ENCODE measurements at regions not wholly inside any gene's neighbourhood (a gene's known extent, or its start where the extent isn't known, plus 50 kb on each side); places are given as distances from the start of the nearest gene placed in this dataset.

- H3K4me3 ChIP-seq (ENCODE audit: low read depth, low read length), result no peak overlapping the region
- in situ Hi-C loops (cut with HindIII; ENCODE audit: low sequenced_read_pairs), result no loop called here
- DNase-seq (ENCODE audit: low read depth, low spot score), result no peak
- TF ChIP-seq, protein P1, sequence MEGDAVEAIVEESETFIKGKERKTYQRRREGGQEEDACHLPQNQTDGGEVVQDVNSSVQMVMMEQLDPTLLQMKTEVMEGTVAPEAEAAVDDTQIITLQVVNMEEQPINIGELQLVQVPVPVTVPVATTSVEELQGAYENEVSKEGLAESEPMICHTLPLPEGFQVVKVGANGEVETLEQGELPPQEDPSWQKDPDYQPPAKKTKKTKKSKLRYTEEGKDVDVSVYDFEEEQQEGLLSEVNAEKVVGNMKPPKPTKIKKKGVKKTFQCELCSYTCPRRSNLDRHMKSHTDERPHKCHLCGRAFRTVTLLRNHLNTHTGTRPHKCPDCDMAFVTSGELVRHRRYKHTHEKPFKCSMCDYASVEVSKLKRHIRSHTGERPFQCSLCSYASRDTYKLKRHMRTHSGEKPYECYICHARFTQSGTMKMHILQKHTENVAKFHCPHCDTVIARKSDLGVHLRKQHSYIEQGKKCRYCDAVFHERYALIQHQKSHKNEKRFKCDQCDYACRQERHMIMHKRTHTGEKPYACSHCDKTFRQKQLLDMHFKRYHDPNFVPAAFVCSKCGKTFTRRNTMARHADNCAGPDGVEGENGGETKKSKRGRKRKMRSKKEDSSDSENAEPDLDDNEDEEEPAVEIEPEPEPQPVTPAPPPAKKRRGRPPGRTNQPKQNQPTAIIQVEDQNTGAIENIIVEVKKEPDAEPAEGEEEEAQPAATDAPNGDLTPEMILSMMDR (IDR thresholded peaks at IDR 0.05; ENCODE audit: low read depth, low read length), result no peak
Observed at GRCh38 chr6:14693301-14694192, 552.3 kb upstream of the JARID2 start.

GRCh38 chr6:14694308-14694707, 551.6 kb upstream of the JARID2 start:
- no peak overlapping the region for H3K4me3 ChIP-seq (ENCODE audit: low read depth, low read length)
- TF ChIP-seq, protein P1 (IDR thresholded peaks at IDR 0.05; ENCODE audit: low read depth, low read length), result no peak
- in situ Hi-C loops (cut with HindIII; ENCODE audit: low sequenced_read_pairs), result no loop called here
- no peak for DNase-seq (ENCODE audit: low read depth, low spot score)

DNA sequence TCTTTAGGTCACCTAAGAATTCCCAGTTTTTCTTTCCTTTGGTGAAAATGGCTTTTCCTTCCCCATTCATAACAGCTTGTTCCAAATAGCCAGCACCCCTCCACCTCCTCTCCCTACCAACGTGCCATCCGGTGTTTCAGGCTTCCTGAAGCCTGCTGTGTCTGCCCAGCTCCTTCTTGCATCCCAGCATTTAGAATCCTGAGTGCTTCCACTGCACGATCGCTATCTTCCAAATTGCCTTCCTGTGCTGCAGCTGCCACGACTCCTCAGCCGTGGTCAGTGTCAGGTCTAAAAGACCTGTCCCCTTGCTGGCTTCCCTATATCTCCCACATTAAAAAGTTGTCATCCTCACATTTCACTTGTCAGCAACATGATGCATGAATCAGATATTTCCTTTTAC, 550.3 kb upstream of the JARID2 start:
- TF ChIP-seq, protein P1 (IDR thresholded peaks at IDR 0.05; ENCODE audit: low read depth, low read length), result no peak
- no peak overlapping the region for H3K4me3 ChIP-seq (ENCODE audit: low read depth, low read length)
- in situ Hi-C loops (cut with HindIII; ENCODE audit: low sequenced_read_pairs), result no loop called here
- DNase-seq (ENCODE audit: low read depth, low spot score), result no peak

DNA sequence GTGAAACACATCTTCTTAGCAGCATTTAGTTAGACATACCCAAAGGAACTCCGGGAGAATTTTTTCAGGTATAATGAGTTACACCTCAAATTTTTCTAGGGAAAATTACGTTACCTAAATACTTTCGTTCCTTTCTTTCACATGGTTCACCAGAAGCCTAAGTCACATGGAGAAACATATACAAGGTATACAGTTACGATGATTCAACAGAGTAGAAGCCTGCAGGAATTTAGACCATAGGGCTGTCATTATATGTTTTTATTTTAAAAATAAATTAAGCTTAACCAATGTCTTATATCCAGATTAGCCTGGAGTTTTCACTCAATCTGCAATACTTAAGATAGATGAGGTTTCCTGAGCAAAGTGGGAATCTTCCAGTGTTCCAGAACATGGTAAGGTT, 549.5 kb upstream of the JARID2 start:
- in situ Hi-C loops (cut with HindIII; ENCODE audit: low sequenced_read_pairs), result no loop called here
- H3K4me3 ChIP-seq (ENCODE audit: low read depth, low read length), result no peak overlapping the region
- TF ChIP-seq, protein P1 (IDR thresholded peaks at IDR 0.05; ENCODE audit: low read depth, low read length), result no peak

DNA sequence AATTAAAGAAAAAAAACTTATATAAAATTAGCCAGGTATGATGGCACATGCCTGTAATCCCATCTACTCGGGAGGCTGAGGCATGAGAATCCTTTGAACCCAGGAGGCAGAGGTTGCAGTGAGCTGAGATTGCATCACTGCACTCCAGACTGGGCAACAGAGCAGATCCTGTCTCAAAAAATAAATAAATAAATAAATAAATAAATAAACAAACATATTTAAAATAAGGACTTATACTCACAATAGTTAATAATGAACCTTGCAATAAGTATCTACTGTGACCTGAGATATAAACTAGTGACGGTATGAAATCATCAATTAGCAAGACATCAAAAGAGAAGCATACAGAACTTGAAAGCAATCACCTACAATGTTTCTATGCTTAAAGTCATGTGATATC, 548.4 kb upstream of the JARID2 start:
- no peak overlapping the region for H3K4me3 ChIP-seq (ENCODE audit: low read depth, low read length)
- in situ Hi-C loops (cut with HindIII; ENCODE audit: low sequenced_read_pairs), result no loop called here
- DNase-seq (ENCODE audit: low read depth, low spot score), result no peak
- TF ChIP-seq, protein P1 (IDR thresholded peaks at IDR 0.05; ENCODE audit: low read depth, low read length), result no peak

More for the DNA sequence above, 549.5 kb upstream of the JARID2 start:
- DNase-seq (ENCODE audit: low read depth, low spot score), result no peak

GRCh38 chr6:14699803-14700601, 545.9 kb upstream of the JARID2 start:
- TF ChIP-seq, protein P1 (IDR thresholded peaks at IDR 0.05; ENCODE audit: low read depth, low read length), result no peak
- in situ Hi-C loops (cut with HindIII; ENCODE audit: low sequenced_read_pairs), result no loop called here
- no peak overlapping the region for H3K4me3 ChIP-seq (ENCODE audit: low read depth, low read length)
- no peak for DNase-seq (ENCODE audit: low read depth, low spot score)

Measured in astrocyte of the spinal cord (primary cell).